ENCODE measurements at regions not wholly inside any gene's neighbourhood (a gene's known extent, or its start where the extent isn't known, plus 50 kb on each side); places are given as distances from the start of the nearest gene placed in this dataset.

- no peak for DNase-seq
- Mint-ChIP-seq H3K4me1 (peaks cover 26% of the 10 kb centered on the region), H3K27ac (no peak overlapping the region), H3K4me3 (no peak overlapping the region), H3K36me3 (ENCODE audit: low read depth) (no peaks in the 10 kb centered on the region), H3K27me3 (ENCODE audit: low read depth, poor library complexity) (peaks cover 3% of the 10 kb centered on the region), H3K9me3 (no peaks in the 10 kb centered on the region)
- TF ChIP-seq CTCF (IDR thresholded peaks at IDR 0.05) = no peak
Measured at GRCh38 chr2:176681584-176682115, 412.4 kb downstream of the MTX2 start.

GRCh38 chr2:176682278-176682677, 413.0 kb downstream of the MTX2 start:
- Mint-ChIP-seq H3K4me1 (peaks cover 21% of the 10 kb centered on the region), H3K36me3 (ENCODE audit: low read depth) (no peaks in the 10 kb centered on the region), H3K27me3 (ENCODE audit: low read depth, poor library complexity) (no peaks in the 10 kb centered on the region), H3K27ac (no peak overlapping the region), H3K9me3 (no peaks in the 10 kb centered on the region), H3K4me3 (no peak overlapping the region)
- TF ChIP-seq CTCF (IDR thresholded peaks at IDR 0.05) = no peak
- DNase-seq = no peak

GRCh38 chr2:176683618-176684111, 414.4 kb downstream of the MTX2 start:
- Mint-ChIP-seq H3K27ac (no peak overlapping the region), H3K4me3 (no peak overlapping the region)

GRCh38 chr2:176685908-176686307, 416.7 kb downstream of the MTX2 start:
- H3K4me3 Mint-ChIP-seq = no peak overlapping the region
- no peak for TF ChIP-seq CTCF (IDR thresholded peaks at IDR 0.05)
- H3K9me3 Mint-ChIP-seq = no peaks in the 10 kb centered on the region
- no peaks in the 10 kb centered on the region for H3K36me3 Mint-ChIP-seq (ENCODE audit: low read depth)
- H3K27ac Mint-ChIP-seq = no peak overlapping the region
- H3K4me1 Mint-ChIP-seq = peaks cover 14% of the 10 kb centered on the region
- H3K27me3 Mint-ChIP-seq (ENCODE audit: low read depth, poor library complexity) = no peaks in the 10 kb centered on the region
- DNase-seq = no peak

More at GRCh38 chr2:176683618-176684111, 414.4 kb downstream of the MTX2 start:
- TF ChIP-seq CTCF (IDR thresholded peaks at IDR 0.05) = no peak
- Mint-ChIP-seq H3K4me1 (peaks cover 20% of the 10 kb centered on the region), H3K9me3 (no peaks in the 10 kb centered on the region), H3K27me3 (ENCODE audit: low read depth, poor library complexity) (no peaks in the 10 kb centered on the region), H3K36me3 (ENCODE audit: low read depth) (no peaks in the 10 kb centered on the region)
- no peak for DNase-seq

- H3K27ac Mint-ChIP-seq = no peak overlapping the region
- no peak overlapping the region for H3K4me3 Mint-ChIP-seq
- DNase-seq = no peak
- H3K9me3 Mint-ChIP-seq = no peaks in the 10 kb centered on the region
- H3K27me3 Mint-ChIP-seq (ENCODE audit: low read depth, poor library complexity) = no peaks in the 10 kb centered on the region
- peaks cover 10% of the 10 kb centered on the region for H3K4me1 Mint-ChIP-seq
- H3K36me3 Mint-ChIP-seq (ENCODE audit: low read depth) = no peaks in the 10 kb centered on the region
- no peak for TF ChIP-seq CTCF (IDR thresholded peaks at IDR 0.05)
Measured at GRCh38 chr2:176686328-176686727, 417.1 kb downstream of the MTX2 start.

- no peaks in the 10 kb centered on the region for H3K36me3 Mint-ChIP-seq (ENCODE audit: low read depth)
- H3K27me3 Mint-ChIP-seq (ENCODE audit: low read depth, poor library complexity) = no peaks in the 10 kb centered on the region
- no peak overlapping the region for H3K4me3 Mint-ChIP-seq
- H3K27ac Mint-ChIP-seq = no peak overlapping the region
- no peaks in the 10 kb centered on the region for H3K9me3 Mint-ChIP-seq
- TF ChIP-seq CTCF (IDR thresholded peaks at IDR 0.05) = no peak
- peaks cover 7% of the 10 kb centered on the region for H3K4me1 Mint-ChIP-seq
- DNase-seq = no peak
Measured at GRCh38 chr2:176687342-176687741, 418.1 kb downstream of the MTX2 start.
